OCI-LY3 (cell line): ENCODE measurements at regions not wholly inside any gene's neighbourhood (a gene's known extent, or its start where the extent isn't known, plus 50 kb on each side); places are given as distances from the start of the nearest gene placed in this dataset.

ENCODE experiments used
- CTCF ChIP-seq: fragments of 200-600, 300-600 bp; sonication (generic); IDR thresholded peaks from 2 replicates; pipeline ENCODE4 v1.5.1; 2014; ENCODE audit warnings: antibody characterized with exemption, low read length, low read depth
- EZH2phosphoT487 ChIP-seq: fragments of 200-600 bp; shearing (Covaris generic); IDR thresholded peaks from 2 replicates; pipeline ENCODE4 v1.6.1; 2018; ENCODE audit warnings: antibody characterized with exemption, mixed run types, low read depth

DNA sequence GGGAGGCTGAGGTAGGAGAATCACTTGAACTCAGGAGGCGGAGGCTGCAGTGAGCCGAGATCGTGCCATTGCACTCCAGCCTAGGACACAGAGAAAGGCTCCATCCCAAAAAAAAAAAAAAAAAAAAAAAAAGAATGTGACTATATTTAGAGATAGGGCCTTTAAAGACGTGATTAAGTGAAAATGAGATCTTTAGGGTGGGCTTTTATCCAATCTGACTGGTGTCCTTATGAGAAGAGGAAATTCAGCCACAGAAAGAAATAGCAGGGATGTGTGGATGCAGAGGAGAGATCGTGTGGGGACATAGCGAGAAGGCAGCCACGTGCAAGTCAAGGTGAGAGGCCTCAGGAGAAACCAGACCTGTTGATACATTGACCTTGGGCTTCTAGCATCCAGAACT is 69.9 kb upstream of the ACSL3 start:
- TF ChIP-seq CTCF (no peak), EZH2phosphoT487 (no peak)
